HG02623 (cell line): ENCODE measurements at regions not wholly inside any gene's neighbourhood (a gene's known extent, or its start where the extent isn't known, plus 50 kb on each side); places are given as distances from the start of the nearest gene placed in this dataset.

Experiments
- ATAC-seq: cut with Tn5 transposase; IDR thresholded peaks from one replicate; pipeline ENCODE4 v1.9.1; 2021; ENCODE audit warnings: moderate library complexity; ENCODE audit not compliant: unreplicated experiment

DNA sequence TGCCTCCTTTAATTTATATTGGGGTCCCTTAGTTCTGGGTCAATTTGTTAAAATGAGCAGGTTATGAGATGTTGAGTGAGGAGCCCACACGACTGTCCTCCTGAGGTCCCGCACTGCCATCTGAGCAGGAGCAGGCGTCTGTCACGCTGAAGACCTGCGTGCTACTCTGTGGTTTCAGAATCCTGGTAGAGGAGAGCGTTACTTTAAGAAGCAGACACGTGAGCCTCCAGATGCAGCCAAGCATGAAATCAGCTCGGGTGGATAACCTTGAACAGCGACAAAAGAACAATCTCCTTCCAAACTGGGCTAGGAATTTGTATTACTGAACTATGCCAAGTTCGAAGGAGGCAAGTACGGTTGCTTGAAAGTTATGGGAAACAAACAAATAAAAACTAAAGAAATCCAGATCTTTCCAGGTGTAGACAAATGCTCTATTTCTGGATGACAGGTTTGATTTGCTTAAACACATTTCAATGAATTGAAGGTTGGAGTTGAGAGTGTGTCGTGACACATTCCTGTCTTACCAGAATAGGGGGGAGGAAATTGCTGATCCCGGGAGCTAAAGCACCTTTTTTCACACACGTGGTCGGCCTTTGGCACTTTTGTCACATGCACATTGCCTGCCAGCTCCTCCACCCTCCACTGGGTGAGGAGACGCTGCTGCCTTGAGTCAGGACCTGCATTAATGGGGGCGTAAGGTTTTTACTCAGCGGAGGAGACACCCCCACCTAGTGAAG, 945.5 kb upstream of the SLC10A2 start:
- ATAC-seq: no peak

DNA sequence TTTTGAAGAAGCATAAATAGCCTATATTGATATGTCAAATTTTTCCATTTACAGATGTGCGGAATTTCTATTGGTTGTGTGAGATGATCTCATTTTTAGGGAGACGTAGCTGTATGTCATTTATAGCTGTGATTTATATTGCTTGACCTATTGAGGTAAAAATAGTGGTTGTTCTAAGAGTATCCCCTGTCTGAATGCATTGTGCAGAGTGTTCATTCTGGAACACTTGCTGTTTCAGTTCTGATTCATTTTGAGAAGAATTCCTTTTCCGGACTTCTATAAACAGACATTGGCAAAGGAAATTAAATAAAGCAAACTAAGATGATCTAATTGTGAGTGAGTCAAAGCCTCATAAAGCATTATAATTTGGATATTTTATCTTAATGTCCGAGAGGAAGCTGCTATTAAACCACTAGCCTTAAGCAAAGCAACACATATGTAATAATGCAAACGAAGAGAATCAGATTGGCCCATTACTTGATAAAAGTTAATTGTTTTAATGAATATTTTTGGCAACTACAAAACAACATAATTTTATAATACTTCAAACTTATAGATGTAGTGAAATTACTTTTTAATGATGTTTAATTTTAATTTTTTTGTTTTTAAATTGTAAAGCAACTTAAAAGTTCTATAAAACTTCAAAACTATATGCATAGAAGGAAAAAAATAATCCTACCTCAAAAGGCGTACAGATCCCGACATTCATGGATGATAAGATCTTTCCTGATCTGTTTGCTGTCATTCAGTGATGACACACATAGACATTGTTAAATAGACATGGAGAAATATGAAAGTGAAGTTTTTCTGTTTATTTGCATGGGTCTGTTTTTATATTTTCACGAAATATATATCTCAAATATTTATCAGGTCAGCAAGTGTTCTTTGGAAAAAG, 942.6 kb upstream of the SLC10A2 start:
- ATAC-seq: no peak

- ATAC-seq: no peak
These were observed 941.9 kb upstream of the SLC10A2 start for GRCh38 chr13:104008075-104008474.

- no peak for ATAC-seq
These were observed 940.4 kb upstream of the SLC10A2 start for GRCh38 chr13:104006625-104007075.

GRCh38 chr13:104004572-104004971, 938.4 kb upstream of the SLC10A2 start:
- ATAC-seq: no peak

DNA sequence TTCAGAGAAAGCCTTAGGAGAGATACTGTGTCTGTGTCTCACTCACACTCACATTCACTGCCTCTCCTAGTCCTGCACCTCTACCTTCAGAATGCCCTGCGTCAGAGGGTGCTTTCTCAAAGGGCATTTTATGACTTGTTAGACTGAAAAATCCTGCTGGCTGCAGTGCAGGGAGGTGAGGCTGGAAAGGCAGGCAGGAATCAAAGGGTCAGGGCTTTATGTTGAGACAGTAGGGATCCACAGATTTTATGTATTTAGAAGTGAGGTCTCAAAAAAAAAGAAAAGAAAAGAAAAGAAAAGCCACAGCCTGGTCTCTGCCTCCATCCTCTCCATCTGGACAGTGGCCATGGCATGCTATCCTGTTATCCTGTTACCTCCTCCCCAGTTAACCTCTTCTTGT, 936.0 kb upstream of the SLC10A2 start:
- ATAC-seq: no peak

DNA sequence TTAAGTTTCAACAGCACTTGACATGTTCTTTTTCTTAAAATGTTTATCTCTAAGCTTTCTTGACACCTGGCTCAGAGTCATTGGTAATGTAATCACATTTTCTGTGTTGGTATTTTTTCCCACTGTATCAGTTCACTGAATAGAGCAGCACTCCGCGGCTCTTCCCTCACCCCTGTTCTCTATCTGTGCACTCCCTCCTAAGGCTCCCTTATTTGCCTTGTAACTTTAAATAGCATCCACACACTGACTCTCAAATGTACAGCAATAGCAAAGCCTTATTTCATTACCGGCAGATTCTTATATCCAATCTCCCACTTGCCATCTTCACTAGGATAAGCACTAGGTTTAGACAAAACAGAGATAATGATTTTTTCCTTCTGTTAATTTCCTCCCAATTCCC, 935.5 kb upstream of the SLC10A2 start:
- no peak for ATAC-seq

DNA sequence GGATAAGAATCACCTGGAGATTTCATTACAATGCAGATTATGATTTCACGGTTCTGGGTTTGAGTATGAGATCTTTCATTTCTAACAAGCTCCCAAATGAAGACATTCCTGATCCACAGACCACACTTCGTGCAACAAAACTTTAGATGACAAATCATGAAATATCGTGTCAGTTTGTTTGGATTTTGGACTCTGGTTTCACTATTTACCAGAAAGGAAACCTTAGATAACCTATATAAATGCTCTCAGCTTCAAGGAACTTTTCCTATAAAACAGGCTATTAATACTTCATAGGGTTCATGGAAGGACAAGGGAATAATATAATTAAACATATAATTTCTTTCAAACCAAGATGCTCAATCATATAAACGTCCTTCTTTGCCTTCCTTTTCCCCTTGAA, 930.5 kb upstream of the SLC10A2 start:
- no peak for ATAC-seq

DNA sequence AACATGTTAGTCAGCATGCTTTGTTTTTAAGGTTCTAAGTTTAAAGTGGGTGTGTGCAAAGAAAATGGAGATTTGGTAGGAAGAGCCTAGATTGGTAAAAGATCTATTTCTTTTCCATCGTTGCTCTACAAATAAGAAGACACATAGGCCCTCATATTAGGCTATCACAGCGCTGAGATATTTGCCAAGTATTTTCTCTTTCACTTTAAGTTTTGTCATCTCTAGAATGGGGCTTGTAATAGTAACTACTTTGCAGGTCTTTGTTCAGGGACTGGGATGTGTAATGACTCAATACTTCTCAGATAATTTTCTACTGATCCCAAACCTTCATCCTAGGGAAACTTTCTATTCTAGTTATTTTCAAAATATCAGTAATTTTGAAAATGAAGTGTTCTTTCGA, 917.7 kb upstream of the SLC10A2 start:
- ATAC-seq: no peak

DNA sequence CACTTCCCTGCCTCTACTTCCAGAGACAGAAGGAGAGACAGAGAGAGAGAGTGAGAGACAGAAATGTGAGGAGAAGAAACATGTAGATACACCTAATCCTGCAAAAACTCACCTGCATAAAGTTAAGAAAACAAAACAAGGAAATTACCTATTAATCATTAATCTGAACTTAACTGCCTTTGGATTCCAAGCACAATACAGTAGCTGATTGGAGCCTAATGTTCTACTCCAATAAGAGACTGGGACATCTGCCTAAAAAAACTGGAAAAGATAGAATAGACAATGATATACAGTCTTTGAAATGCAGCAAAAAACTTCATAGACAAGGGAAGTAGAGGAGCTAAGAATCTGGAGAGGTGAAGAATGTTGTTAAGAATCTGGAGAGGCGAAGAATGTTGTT, 910.2 kb upstream of the SLC10A2 start:
- ATAC-seq: no peak

- ATAC-seq: no peak
These were observed 907.5 kb upstream of the SLC10A2 start for GRCh38 chr13:103973740-103974139.

GRCh38 chr13:103969520-103970050, 903.4 kb upstream of the SLC10A2 start:
- no peak for ATAC-seq

DNA sequence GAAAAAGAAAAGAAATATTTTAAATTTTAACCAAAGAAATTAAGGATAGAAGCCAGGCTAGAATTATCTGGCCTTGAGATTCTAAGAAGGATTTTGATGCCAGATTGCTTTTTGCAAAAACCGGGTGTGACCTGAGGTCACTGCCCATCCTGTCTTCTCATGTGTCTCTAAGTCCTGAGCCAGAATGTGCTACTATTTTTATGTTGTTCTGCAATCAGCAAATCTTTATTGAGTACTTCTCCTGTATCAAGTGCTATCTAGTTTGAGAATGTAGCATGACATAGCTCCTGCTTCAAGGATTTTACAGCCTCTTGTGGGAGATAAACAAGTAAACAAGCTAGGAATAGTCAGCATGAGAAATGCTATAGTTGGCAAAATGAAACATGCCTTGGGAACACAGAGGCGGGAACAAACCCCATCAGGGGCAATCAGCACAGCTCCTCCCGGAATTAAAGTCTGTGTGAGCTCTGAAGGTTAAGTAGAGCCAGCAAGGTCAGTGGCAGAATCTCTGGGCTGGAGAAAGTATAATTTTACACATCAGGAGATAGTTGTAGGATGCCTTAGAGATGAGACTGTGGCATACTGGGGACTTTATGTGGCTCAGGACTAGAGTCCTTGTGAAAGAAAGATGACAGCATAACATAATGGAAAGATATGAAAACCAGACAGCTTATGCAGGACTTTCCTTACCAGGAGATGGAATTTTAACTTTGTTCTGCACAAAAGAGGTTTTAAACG, 899.5 kb upstream of the SLC10A2 start:
- no peak for ATAC-seq

- ATAC-seq: no peak
These were observed 895.6 kb upstream of the SLC10A2 start for GRCh38 chr13:103961784-103962183.

- no peak for ATAC-seq
These were observed 894.9 kb upstream of the SLC10A2 start for GRCh38 chr13:103961129-103961528.

DNA sequence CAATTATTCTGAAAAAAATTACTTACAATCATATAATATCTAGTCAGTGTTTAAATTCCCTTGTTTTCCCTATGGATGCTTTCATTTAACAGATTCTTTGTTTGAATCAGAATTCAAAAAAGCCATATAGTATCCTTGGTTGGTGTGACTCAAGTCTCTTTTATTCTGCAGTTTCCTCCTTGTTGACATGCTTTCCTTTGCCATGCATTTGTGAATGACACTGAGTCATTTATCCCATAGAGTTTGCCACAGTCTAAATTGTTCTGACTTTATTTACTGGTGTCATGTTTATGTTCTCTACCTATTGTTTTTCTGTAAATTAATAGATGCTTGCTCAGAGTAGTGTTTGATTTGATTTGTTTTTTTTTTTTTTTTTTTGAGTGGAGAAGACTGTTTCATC, 893.8 kb upstream of the SLC10A2 start:
- no peak for ATAC-seq

GRCh38 chr13:103958691-103959090, 892.5 kb upstream of the SLC10A2 start:
- ATAC-seq: no peak

- ATAC-seq: no peak
These were observed 891.7 kb upstream of the SLC10A2 start for GRCh38 chr13:103957939-103958338.

DNA sequence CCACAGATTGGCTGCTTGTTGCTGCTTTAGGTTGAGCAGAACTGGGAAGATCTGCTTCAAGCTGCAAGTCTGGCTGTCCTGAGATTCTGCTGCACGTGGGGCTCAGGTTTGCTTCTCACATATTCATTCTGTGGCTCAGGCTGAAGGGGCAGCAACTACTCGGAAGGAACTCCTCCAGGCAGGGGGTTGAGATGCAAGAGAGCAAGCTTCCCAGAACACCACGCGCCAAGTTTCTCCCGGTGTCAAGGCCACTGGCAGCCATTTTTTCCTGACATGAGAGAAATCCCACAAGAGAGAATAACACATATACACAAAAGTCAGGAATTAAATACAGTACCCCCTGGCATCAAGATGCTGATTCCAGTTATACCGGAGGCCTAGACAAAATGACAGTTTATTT, 887.6 kb upstream of the SLC10A2 start:
- ATAC-seq: no peak

GRCh38 chr13:103952183-103952582, 886.0 kb upstream of the SLC10A2 start:
- no peak for ATAC-seq

- no peak for ATAC-seq
These were observed 882.2 kb upstream of the SLC10A2 start for GRCh38 chr13:103948426-103948825.
